ENCODE measurements at regions not wholly inside any gene's neighbourhood (a gene's known extent, or its start where the extent isn't known, plus 50 kb on each side); places are given as distances from the start of the nearest gene placed in this dataset.

DNA sequence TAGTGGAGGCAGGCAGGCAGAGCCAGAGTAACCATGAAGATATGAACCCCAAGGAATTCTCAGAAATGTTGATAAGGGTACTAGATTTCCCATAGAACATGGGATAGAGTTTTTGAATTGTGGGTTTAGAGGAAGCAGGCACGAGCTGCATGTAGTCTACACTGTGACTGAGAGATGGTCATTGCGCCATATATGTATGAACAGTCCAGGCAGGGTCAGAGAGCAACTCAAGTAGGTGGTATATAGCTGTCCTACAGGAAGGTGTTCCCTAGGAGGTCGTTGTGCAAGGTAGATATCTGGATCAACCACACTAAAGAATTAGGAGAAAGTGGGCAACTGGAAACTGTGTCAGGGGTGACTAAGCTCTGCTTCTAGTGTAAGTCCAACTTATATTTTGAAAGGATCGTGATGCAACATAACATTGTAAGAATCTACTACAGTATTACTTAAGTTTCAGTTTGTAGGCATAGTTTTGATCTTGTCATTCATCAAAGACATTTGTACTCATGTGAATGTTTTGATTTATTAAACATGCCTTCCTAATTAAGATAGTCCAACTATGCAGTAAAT is 94.6 kb downstream of the HPGD start:
- TF ChIP-seq, protein P1, sequence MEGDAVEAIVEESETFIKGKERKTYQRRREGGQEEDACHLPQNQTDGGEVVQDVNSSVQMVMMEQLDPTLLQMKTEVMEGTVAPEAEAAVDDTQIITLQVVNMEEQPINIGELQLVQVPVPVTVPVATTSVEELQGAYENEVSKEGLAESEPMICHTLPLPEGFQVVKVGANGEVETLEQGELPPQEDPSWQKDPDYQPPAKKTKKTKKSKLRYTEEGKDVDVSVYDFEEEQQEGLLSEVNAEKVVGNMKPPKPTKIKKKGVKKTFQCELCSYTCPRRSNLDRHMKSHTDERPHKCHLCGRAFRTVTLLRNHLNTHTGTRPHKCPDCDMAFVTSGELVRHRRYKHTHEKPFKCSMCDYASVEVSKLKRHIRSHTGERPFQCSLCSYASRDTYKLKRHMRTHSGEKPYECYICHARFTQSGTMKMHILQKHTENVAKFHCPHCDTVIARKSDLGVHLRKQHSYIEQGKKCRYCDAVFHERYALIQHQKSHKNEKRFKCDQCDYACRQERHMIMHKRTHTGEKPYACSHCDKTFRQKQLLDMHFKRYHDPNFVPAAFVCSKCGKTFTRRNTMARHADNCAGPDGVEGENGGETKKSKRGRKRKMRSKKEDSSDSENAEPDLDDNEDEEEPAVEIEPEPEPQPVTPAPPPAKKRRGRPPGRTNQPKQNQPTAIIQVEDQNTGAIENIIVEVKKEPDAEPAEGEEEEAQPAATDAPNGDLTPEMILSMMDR (IDR thresholded peaks at IDR 0.05; ENCODE audit: insufficient read depth, low read length, poor library complexity, severe bottlenecking) = no peak
- no peak for TF ChIP-seq EZH2phosphoT487 (conservative IDR thresholded peaks at IDR 0.05; ENCODE audit: low read length)

All from SU-DHL-6 (cell line).